ENCODE measurements at regions not wholly inside any gene's neighbourhood (a gene's known extent, or its start where the extent isn't known, plus 50 kb on each side); places are given as distances from the start of the nearest gene placed in this dataset.

GRCh38 chr11:70521475-70522308, 123.4 kb downstream of the CTTN start:
- DNase-seq (ENCODE audit: low spot score) = peak; percentile 51
- H3K27ac Mint-ChIP-seq = peak overlapping the region; percentile 98
- Histone ChIP-seq H4K20me1 (ENCODE audit: low read depth) (peaks cover 6% of the 10 kb centered on the region), H3K9ac (no peak overlapping the region), H3K27me3 (no peaks in the 10 kb centered on the region), H3K4me1 (peaks cover 32% of the 10 kb centered on the region), H3K27ac (no peak overlapping the region), H3K4me3 (no peak overlapping the region), H3K4me2 (peak overlapping the region; percentile 57), H2AFZ (replicated peaks) (no peak overlapping the region), H3K79me2 (ENCODE audit: low read depth) (no peaks in the 10 kb centered on the region), H3F3A (ENCODE audit: low read depth) (peaks cover 22% of the 10 kb centered on the region), H3K9me3 (ENCODE audit: low read depth) (no peaks in the 10 kb centered on the region), H3K36me3 (no peaks in the 10 kb centered on the region)
- H3K9me3 Mint-ChIP-seq = no peaks in the 10 kb centered on the region
- H3K4me1 Mint-ChIP-seq = peaks cover 63% of the 10 kb centered on the region
- no peaks in the 10 kb centered on the region for H3K27me3 Mint-ChIP-seq (ENCODE audit: insufficient read depth, low read depth)
- H3K4me3 Mint-ChIP-seq = peak overlapping the region; percentile 76
- TF ChIP-seq CTCF (IDR thresholded peaks at IDR 0.05) (no peak), EZH2 (IDR thresholded peaks at IDR 0.05) (no peak), EZH2phosphoT487 (IDR thresholded peaks at IDR 0.05) (no peak)
- no peaks in the 10 kb centered on the region for H3K36me3 Mint-ChIP-seq

- H3K9me3 Mint-ChIP-seq = no peaks in the 10 kb centered on the region
- Histone ChIP-seq H3K4me2 (peak overlapping the region; percentile 57), H3K36me3 (no peaks in the 10 kb centered on the region), H2AFZ (replicated peaks) (no peak overlapping the region), H3K79me2 (ENCODE audit: low read depth) (no peaks in the 10 kb centered on the region), H4K20me1 (ENCODE audit: low read depth) (peaks cover 6% of the 10 kb centered on the region), H3K9me3 (ENCODE audit: low read depth) (no peaks in the 10 kb centered on the region), H3K4me1 (peaks cover 32% of the 10 kb centered on the region), H3K9ac (no peak overlapping the region), H3K4me3 (no peak overlapping the region), H3K27me3 (no peaks in the 10 kb centered on the region), H3F3A (ENCODE audit: low read depth) (peaks cover 22% of the 10 kb centered on the region), H3K27ac (no peak overlapping the region)
- peaks cover 68% of the 10 kb centered on the region for H3K4me1 Mint-ChIP-seq
- peak overlapping the region; percentile 76 for H3K4me3 Mint-ChIP-seq
- TF ChIP-seq EZH2 (IDR thresholded peaks at IDR 0.05) = no peak
- TF ChIP-seq CTCF (IDR thresholded peaks at IDR 0.05) = no peak
- TF ChIP-seq EZH2phosphoT487 (IDR thresholded peaks at IDR 0.05) = no peak
- H3K27me3 Mint-ChIP-seq (ENCODE audit: insufficient read depth, low read depth) = no peaks in the 10 kb centered on the region
- H3K36me3 Mint-ChIP-seq = no peaks in the 10 kb centered on the region
- no peak for DNase-seq (ENCODE audit: low spot score)
- H3K27ac Mint-ChIP-seq = peak overlapping the region; percentile 98
Measured at GRCh38 chr11:70522309-70522592, 123.9 kb downstream of the CTTN start.

- H3K4me1 ChIP-seq = peaks cover 32% of the 10 kb centered on the region
Measured at GRCh38 chr11:70522593-70523311, 124.4 kb downstream of the CTTN start.

More at GRCh38 chr11:70522593-70523311, 124.4 kb downstream of the CTTN start:
- no peaks in the 10 kb centered on the region for H3K27me3 ChIP-seq
- no peaks in the 10 kb centered on the region for H3K36me3 ChIP-seq
- peak overlapping the region; percentile 76 for H3K4me3 Mint-ChIP-seq
- H3K9me3 Mint-ChIP-seq = no peaks in the 10 kb centered on the region
- H3K79me2 ChIP-seq (ENCODE audit: low read depth) = no peaks in the 10 kb centered on the region
- H3K27ac ChIP-seq = no peak overlapping the region
- no peak overlapping the region for H3K4me3 ChIP-seq
- no peak overlapping the region for H3K9ac ChIP-seq
- no peak overlapping the region for H2AFZ ChIP-seq (replicated peaks)
- no peaks in the 10 kb centered on the region for H3K36me3 Mint-ChIP-seq
- H3K27me3 Mint-ChIP-seq (ENCODE audit: insufficient read depth, low read depth) = no peaks in the 10 kb centered on the region
- peak; percentile 62 for DNase-seq (ENCODE audit: low spot score)
- no peaks in the 10 kb centered on the region for H3K9me3 ChIP-seq (ENCODE audit: low read depth)
- peaks cover 6% of the 10 kb centered on the region for H4K20me1 ChIP-seq (ENCODE audit: low read depth)
- H3K27ac Mint-ChIP-seq = peak overlapping the region; percentile 98
- peaks cover 72% of the 10 kb centered on the region for H3K4me1 Mint-ChIP-seq
- no peak for TF ChIP-seq EZH2phosphoT487 (IDR thresholded peaks at IDR 0.05)
- TF ChIP-seq CTCF (IDR thresholded peaks at IDR 0.05) = no peak
- no peak for TF ChIP-seq EZH2 (IDR thresholded peaks at IDR 0.05)
- H3F3A ChIP-seq (ENCODE audit: low read depth) = peaks cover 22% of the 10 kb centered on the region
- peak overlapping the region; percentile 57 for H3K4me2 ChIP-seq

Data from neural progenitor cell (in vitro differentiated cells).